Naive B cell (primary cell): ENCODE measurements at regions not wholly inside any gene's neighbourhood (a gene's known extent, or its start where the extent isn't known, plus 50 kb on each side); places are given as distances from the start of the nearest gene placed in this dataset.

Experiments used
- ATAC-seq, 2 donors: fragments of 150-1000 bp; cut with Tn5 transposase; 2 replicates each; pipeline ENCODE4 v1.10.0; 2021; ENCODE audit warnings: low read depth in 2 of 2, mild to moderate bottlenecking in 2 of 2, moderate library complexity in 2 of 2
- DNase-seq: peaks from one replicate; pipeline ENCODE4 v3.0.0; 2022
- H3K27ac Mint-ChIP-seq, 6 donors: one replicate each; pipeline ENCODE4 v1.8.0; 2020 to 2022; ENCODE audit warnings: mild to moderate bottlenecking in 6 of 6, mixed read lengths in 6 of 6, moderate library complexity in 5 of 6, inconsistent platforms in 2 of 6
- H3K27me3 Mint-ChIP-seq, 3 donors: one replicate each; pipeline ENCODE4 v1.8.0; 2021 to 2022; ENCODE audit warnings: mixed read lengths in 3 of 3, mild to moderate bottlenecking in 1 of 3
- H3K36me3 Mint-ChIP-seq, 2 donors: one replicate each; pipeline ENCODE4 v1.8.0; 2020 to 2022; ENCODE audit warnings: mixed read lengths in 2 of 2, inconsistent platforms in 1 of 2, mild to moderate bottlenecking in 1 of 2
- H3K4me1 Mint-ChIP-seq, 3 donors: one replicate each; pipeline ENCODE4 v1.8.0; 2020 to 2022; ENCODE audit warnings: mixed read lengths in 3 of 3, inconsistent platforms in 1 of 3, mild to moderate bottlenecking in 1 of 3, moderate library complexity in 1 of 3
- H3K4me3 Mint-ChIP-seq, 8 donors: one replicate each; pipeline ENCODE4 v1.8.0; 2020 to 2022; ENCODE audit warnings: mild to moderate bottlenecking in 8 of 8, mixed read lengths in 8 of 8, moderate library complexity in 8 of 8, inconsistent platforms in 2 of 8
- H3K9me3 Mint-ChIP-seq, 7 donors: one replicate each; pipeline ENCODE4 v1.8.0; 2020 to 2022; ENCODE audit warnings: mixed read lengths in 7 of 7, mild to moderate bottlenecking in 5 of 7, inconsistent platforms in 2 of 7, moderate library complexity in 1 of 7

GRCh38 chr22:48210812-48211211, 1448.4 kb downstream of the TBC1D22A start:
- no peak for DNase-seq
- Mint-ChIP-seq H3K27me3 (peaks cover 14 to 39% (median 27%) of the 10 kb centered on the region in 3 donors), H3K9me3 (peaks cover 0 to 4% (median 2%) of the 10 kb centered on the region in 7 donors), H3K4me3 (no peak overlapping the region), H3K27ac (no peak overlapping the region), H3K36me3 (no peaks in the 10 kb centered on the region), H3K4me1 (peaks cover 0 to 1% (median 0%) of the 10 kb centered on the region in 3 donors)
- ATAC-seq, result no peak

- peaks cover 14 to 42% (median 34%) of the 10 kb centered on the region in 3 donors for H3K27me3 Mint-ChIP-seq
- H3K9me3 Mint-ChIP-seq, result peaks cover 0 to 4% (median 2%) of the 10 kb centered on the region in 7 donors
- no peak overlapping the region for H3K4me3 Mint-ChIP-seq
- ATAC-seq (no peak), DNase-seq (no peak)
- H3K36me3 Mint-ChIP-seq, result no peaks in the 10 kb centered on the region
- no peak overlapping the region for H3K27ac Mint-ChIP-seq
- peaks cover 0 to 1% (median 0%) of the 10 kb centered on the region in 3 donors for H3K4me1 Mint-ChIP-seq
Measured at GRCh38 chr22:48210198-48210580, 1447.7 kb downstream of the TBC1D22A start.

GRCh38 chr22:48209473-48210197, 1447.2 kb downstream of the TBC1D22A start:
- peaks cover 0 to 4% (median 2%) of the 10 kb centered on the region in 7 donors for H3K9me3 Mint-ChIP-seq
- no peaks in the 10 kb centered on the region for H3K36me3 Mint-ChIP-seq
- H3K27me3 Mint-ChIP-seq, result peaks cover 18 to 43% (median 37%) of the 10 kb centered on the region in 3 donors
- DNase-seq, result no peak
- no peak overlapping the region for H3K4me3 Mint-ChIP-seq
- ATAC-seq, result no peak
- H3K4me1 Mint-ChIP-seq, result peaks cover 0 to 1% (median 0%) of the 10 kb centered on the region in 3 donors
- no peak overlapping the region for H3K27ac Mint-ChIP-seq

- H3K27me3 Mint-ChIP-seq, result peaks cover 13 to 39% (median 29%) of the 10 kb centered on the region in 3 donors
- DNase-seq (no peak), ATAC-seq (no peak)
- no peak overlapping the region for H3K4me3 Mint-ChIP-seq
- H3K4me1 Mint-ChIP-seq, result peaks cover 0 to 1% (median 0%) of the 10 kb centered on the region in 3 donors
- no peaks in the 10 kb centered on the region for H3K36me3 Mint-ChIP-seq
- peaks cover 0 to 4% (median 0%) of the 10 kb centered on the region in 7 donors for H3K9me3 Mint-ChIP-seq
- no peak overlapping the region for H3K27ac Mint-ChIP-seq
Measured at GRCh38 chr22:48208894-48209293, 1446.4 kb downstream of the TBC1D22A start.

- peaks cover 0 to 1% (median 0%) of the 10 kb centered on the region in 3 donors for H3K4me1 Mint-ChIP-seq
- no peak overlapping the region for H3K4me3 Mint-ChIP-seq
- H3K27ac Mint-ChIP-seq, result no peak overlapping the region
- H3K27me3 Mint-ChIP-seq, result peaks cover 12 to 39% (median 27%) of the 10 kb centered on the region in 3 donors
- no peaks in the 10 kb centered on the region for H3K36me3 Mint-ChIP-seq
- H3K9me3 Mint-ChIP-seq, result peaks cover 0 to 4% (median 0%) of the 10 kb centered on the region in 7 donors
- DNase-seq, result no peak
- ATAC-seq, result no peak
Measured at GRCh38 chr22:48207919-48208535, 1445.6 kb downstream of the TBC1D22A start.

- Mint-ChIP-seq H3K36me3 (no peaks in the 10 kb centered on the region), H3K27ac (no peak overlapping the region)
Measured at GRCh38 chr22:48205790-48206189, 1443.3 kb downstream of the TBC1D22A start.

GRCh38 chr22:48205161-48205560, 1442.7 kb downstream of the TBC1D22A start:
- no peaks in the 10 kb centered on the region for H3K36me3 Mint-ChIP-seq
- peak overlapping the region in 1 of 6 donors; percentile 30 for H3K27ac Mint-ChIP-seq
- H3K9me3 Mint-ChIP-seq, result peaks cover 0 to 7% (median 2%) of the 10 kb centered on the region in 7 donors

More at GRCh38 chr22:48205790-48206189, 1443.3 kb downstream of the TBC1D22A start:
- H3K27me3 Mint-ChIP-seq, result peaks cover 17 to 46% (median 27%) of the 10 kb centered on the region in 3 donors
- DNase-seq (no peak), ATAC-seq (no peak)
- H3K4me1 Mint-ChIP-seq, result peaks cover 0 to under 1% (median 0%) of the 10 kb centered on the region in 3 donors
- no peak overlapping the region for H3K4me3 Mint-ChIP-seq
- peaks cover 0 to 7% (median 2%) of the 10 kb centered on the region in 7 donors for H3K9me3 Mint-ChIP-seq

GRCh38 chr22:48204296-48204695, 1441.8 kb downstream of the TBC1D22A start:
- H3K4me3 Mint-ChIP-seq, result no peak overlapping the region
- H3K9me3 Mint-ChIP-seq, result peaks cover 0 to 7% (median 2%) of the 10 kb centered on the region in 7 donors
- no peaks in the 10 kb centered on the region for H3K4me1 Mint-ChIP-seq
- no peaks in the 10 kb centered on the region for H3K36me3 Mint-ChIP-seq
- ATAC-seq (no peak), DNase-seq (no peak)
- H3K27me3 Mint-ChIP-seq, result peaks cover 24 to 39% (median 24%) of the 10 kb centered on the region in 3 donors
- no peak overlapping the region for H3K27ac Mint-ChIP-seq

More at GRCh38 chr22:48205161-48205560, 1442.7 kb downstream of the TBC1D22A start:
- Mint-ChIP-seq H3K4me1 (no peaks in the 10 kb centered on the region), H3K4me3 (no peak overlapping the region), H3K27me3 (peaks cover 23 to 46% (median 27%) of the 10 kb centered on the region in 3 donors)
- ATAC-seq, result no peak
- DNase-seq, result no peak

GRCh38 chr22:48199667-48200066, 1437.2 kb downstream of the TBC1D22A start:
- H3K4me1 Mint-ChIP-seq, result peaks cover 11 to 12% (median 11%) of the 10 kb centered on the region in 3 donors
- no peak overlapping the region for H3K4me3 Mint-ChIP-seq
- peaks cover 0 to 25% of the 10 kb centered on the region in 2 donors for H3K36me3 Mint-ChIP-seq
- peaks cover 21 to 52% (median 46%) of the 10 kb centered on the region in 3 donors for H3K27me3 Mint-ChIP-seq
- ATAC-seq (no peak), DNase-seq (no peak)
- no peak overlapping the region for H3K27ac Mint-ChIP-seq
- H3K9me3 Mint-ChIP-seq, result peaks cover 0 to 12% (median 6%) of the 10 kb centered on the region in 7 donors

GRCh38 chr22:48198489-48199459, 1436.3 kb downstream of the TBC1D22A start:
- H3K27ac Mint-ChIP-seq, result peak overlapping the region in 3 of 6 donors; percentile 35 to 65 (median 64)
- peak overlapping the region in 2 of 8 donors; percentile 58 to 64 for H3K4me3 Mint-ChIP-seq
- peaks cover 11 to 12% (median 11%) of the 10 kb centered on the region in 3 donors for H3K4me1 Mint-ChIP-seq
- no peak for DNase-seq
- peaks cover 0 to 27% of the 10 kb centered on the region in 2 donors for H3K36me3 Mint-ChIP-seq
- H3K27me3 Mint-ChIP-seq, result peaks cover 21 to 54% (median 45%) of the 10 kb centered on the region in 3 donors
- ATAC-seq, result peak in 1 of 2 donors; percentile 32
- H3K9me3 Mint-ChIP-seq, result peaks cover 0 to 15% (median 6%) of the 10 kb centered on the region in 7 donors

GRCh38 chr22:48197189-48197690, 1434.8 kb downstream of the TBC1D22A start:
- DNase-seq (no peak), ATAC-seq (no peak)
- peaks cover under 1 to 23% (median 10%) of the 10 kb centered on the region in 7 donors for H3K9me3 Mint-ChIP-seq
- H3K36me3 Mint-ChIP-seq, result peaks cover 0 to 29% of the 10 kb centered on the region in 2 donors
- peaks cover 21 to 54% (median 43%) of the 10 kb centered on the region in 3 donors for H3K27me3 Mint-ChIP-seq
- H3K4me1 Mint-ChIP-seq, result peaks cover 11 to 14% (median 12%) of the 10 kb centered on the region in 3 donors
- no peak overlapping the region for H3K27ac Mint-ChIP-seq
- no peak overlapping the region for H3K4me3 Mint-ChIP-seq

- Mint-ChIP-seq H3K27ac (no peak overlapping the region), H3K36me3 (peaks cover 12 to 34% of the 10 kb centered on the region in 2 donors), H3K4me3 (peak overlapping the region in 1 of 8 donors; percentile 29), H3K4me1 (peaks cover 0 to 5% (median 0%) of the 10 kb centered on the region in 3 donors), H3K9me3 (peaks cover 6 to 54% (median 36%) of the 10 kb centered on the region in 7 donors), H3K27me3 (peaks cover 6 to 32% (median 23%) of the 10 kb centered on the region in 3 donors)
- ATAC-seq, result no peak
- DNase-seq, result no peak
Measured at GRCh38 chr22:48192920-48193319, 1430.5 kb downstream of the TBC1D22A start.
